OCI-LY3 (cell line): ENCODE measurements at regions not wholly inside any gene's neighbourhood (a gene's known extent, or its start where the extent isn't known, plus 50 kb on each side); places are given as distances from the start of the nearest gene placed in this dataset.

Experiments
- EZH2phosphoT487 ChIP-seq: fragments of 200-600 bp; shearing (Covaris generic); IDR thresholded peaks from 2 replicates; pipeline ENCODE4 v1.6.1; 2018; ENCODE audit warnings: antibody characterized with exemption, mixed run types, low read depth
- TF ChIP-seq, protein P1 (sequence below): fragments of 200-600, 300-600 bp; sonication (generic); IDR thresholded peaks from 2 replicates; pipeline ENCODE4 v1.5.1; 2014; ENCODE audit warnings: antibody characterized with exemption, low read length, low read depth

DNA sequence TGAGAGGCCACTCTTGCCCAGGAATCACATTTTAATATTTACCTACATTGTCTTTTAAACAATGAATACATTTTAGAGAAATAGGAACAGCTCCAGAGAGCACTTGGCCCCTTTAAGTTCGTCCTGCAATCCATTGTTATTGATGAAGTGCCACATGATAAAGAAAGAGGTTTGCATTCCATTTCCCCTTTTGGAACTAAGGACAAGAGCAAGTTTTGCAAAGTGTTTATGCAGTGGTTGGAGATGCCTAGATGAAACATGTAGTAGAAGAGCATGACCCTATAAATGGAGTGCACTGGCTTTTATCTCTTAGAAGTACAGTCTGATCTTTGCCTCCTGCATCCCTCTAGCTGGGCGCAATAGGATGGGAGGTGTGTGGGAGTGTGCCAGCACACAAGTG lies 118.7 kb upstream of the CNTNAP5 start:
- TF ChIP-seq, protein P1, sequence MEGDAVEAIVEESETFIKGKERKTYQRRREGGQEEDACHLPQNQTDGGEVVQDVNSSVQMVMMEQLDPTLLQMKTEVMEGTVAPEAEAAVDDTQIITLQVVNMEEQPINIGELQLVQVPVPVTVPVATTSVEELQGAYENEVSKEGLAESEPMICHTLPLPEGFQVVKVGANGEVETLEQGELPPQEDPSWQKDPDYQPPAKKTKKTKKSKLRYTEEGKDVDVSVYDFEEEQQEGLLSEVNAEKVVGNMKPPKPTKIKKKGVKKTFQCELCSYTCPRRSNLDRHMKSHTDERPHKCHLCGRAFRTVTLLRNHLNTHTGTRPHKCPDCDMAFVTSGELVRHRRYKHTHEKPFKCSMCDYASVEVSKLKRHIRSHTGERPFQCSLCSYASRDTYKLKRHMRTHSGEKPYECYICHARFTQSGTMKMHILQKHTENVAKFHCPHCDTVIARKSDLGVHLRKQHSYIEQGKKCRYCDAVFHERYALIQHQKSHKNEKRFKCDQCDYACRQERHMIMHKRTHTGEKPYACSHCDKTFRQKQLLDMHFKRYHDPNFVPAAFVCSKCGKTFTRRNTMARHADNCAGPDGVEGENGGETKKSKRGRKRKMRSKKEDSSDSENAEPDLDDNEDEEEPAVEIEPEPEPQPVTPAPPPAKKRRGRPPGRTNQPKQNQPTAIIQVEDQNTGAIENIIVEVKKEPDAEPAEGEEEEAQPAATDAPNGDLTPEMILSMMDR, result no peak
- TF ChIP-seq EZH2phosphoT487, result no peak
